Upper lobe of left lung (tissue), 4 donors: ENCODE measurements at regions not wholly inside any gene's neighbourhood (a gene's known extent, or its start where the extent isn't known, plus 50 kb on each side); places are given as distances from the start of the nearest gene placed in this dataset.

Experiments
- EP300 ChIP-seq, 4 donors: sonication (generic); formaldehyde crosslinking; IDR thresholded peaks; one replicate each; pipeline ENCODE4 v1.5.1; 2017; ENCODE audit warnings: antibody characterized with exemption in 4 of 4, control low read depth in 2 of 4
- POLR2A ChIP-seq, 4 donors: fragments of 450-650 bp; IDR thresholded peaks; one replicate each; pipeline ENCODE4 v1.5.1; 2016 to 2017; ENCODE audit warnings: antibody characterized with exemption in 4 of 4, mild to moderate bottlenecking in 2 of 4
- POLR2AphosphoS5 ChIP-seq, 2 donors: sonication (generic); formaldehyde crosslinking; IDR thresholded peaks; one replicate each; pipeline ENCODE4 v1.5.1; 2017; ENCODE audit warnings: antibody characterized with exemption in 2 of 2
- TF ChIP-seq, protein P1 (sequence below), 6 experiments: fragments of 450-650 bp in 4 of 6; fragments of 200-600 bp in 2 of 6; sonication (generic) in 2 of 6; IDR thresholded peaks; one replicate each; pipeline ENCODE4 v1.5.1; 2016 to 2019; ENCODE audit warnings: antibody characterized with exemption in 6 of 6

DNA sequence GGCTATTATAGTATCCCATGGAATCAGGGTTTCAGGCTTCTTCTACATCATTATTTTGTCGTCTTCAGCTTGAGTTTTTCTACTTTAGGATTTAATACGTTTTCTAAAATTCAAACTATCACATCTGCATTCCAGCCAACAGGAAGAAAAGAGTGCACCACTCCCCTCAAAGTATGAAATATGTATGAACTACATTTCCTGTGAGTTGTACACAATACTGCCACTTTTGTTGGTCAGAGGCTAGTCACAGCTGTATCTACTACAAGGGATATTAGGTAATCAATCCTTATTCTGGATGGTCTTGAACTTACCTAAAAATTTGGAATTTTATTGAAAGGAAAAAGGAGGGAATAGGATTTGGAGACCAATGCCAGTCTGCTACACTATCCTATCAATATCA is 235.6 kb upstream of the TBX18 start:
- TF ChIP-seq POLR2AphosphoS5 (IDR thresholded peaks at IDR 0.05) (no peak), EP300 (IDR thresholded peaks at IDR 0.05) (no peak), POLR2A (IDR thresholded peaks at IDR 0.05) (no peak)
- TF ChIP-seq, protein P1, sequence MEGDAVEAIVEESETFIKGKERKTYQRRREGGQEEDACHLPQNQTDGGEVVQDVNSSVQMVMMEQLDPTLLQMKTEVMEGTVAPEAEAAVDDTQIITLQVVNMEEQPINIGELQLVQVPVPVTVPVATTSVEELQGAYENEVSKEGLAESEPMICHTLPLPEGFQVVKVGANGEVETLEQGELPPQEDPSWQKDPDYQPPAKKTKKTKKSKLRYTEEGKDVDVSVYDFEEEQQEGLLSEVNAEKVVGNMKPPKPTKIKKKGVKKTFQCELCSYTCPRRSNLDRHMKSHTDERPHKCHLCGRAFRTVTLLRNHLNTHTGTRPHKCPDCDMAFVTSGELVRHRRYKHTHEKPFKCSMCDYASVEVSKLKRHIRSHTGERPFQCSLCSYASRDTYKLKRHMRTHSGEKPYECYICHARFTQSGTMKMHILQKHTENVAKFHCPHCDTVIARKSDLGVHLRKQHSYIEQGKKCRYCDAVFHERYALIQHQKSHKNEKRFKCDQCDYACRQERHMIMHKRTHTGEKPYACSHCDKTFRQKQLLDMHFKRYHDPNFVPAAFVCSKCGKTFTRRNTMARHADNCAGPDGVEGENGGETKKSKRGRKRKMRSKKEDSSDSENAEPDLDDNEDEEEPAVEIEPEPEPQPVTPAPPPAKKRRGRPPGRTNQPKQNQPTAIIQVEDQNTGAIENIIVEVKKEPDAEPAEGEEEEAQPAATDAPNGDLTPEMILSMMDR (IDR thresholded peaks at IDR 0.05): no peak
